GM12892 (cell line): ENCODE measurements at regions not wholly inside any gene's neighbourhood (a gene's known extent, or its start where the extent isn't known, plus 50 kb on each side); places are given as distances from the start of the nearest gene placed in this dataset.

Experiments
- POLR2A ChIP-seq: IDR thresholded peaks from 2 replicates; pipeline ENCODE4 v1.6.1; 2011; ENCODE audit warnings: low read depth, low read length, control low read depth
- TAF1 ChIP-seq: IDR thresholded peaks from 2 replicates; pipeline ENCODE4 v1.6.1; 2011; ENCODE audit warnings: low read depth, mild to moderate bottlenecking, control low read depth, low read length, borderline replicate concordance

DNA sequence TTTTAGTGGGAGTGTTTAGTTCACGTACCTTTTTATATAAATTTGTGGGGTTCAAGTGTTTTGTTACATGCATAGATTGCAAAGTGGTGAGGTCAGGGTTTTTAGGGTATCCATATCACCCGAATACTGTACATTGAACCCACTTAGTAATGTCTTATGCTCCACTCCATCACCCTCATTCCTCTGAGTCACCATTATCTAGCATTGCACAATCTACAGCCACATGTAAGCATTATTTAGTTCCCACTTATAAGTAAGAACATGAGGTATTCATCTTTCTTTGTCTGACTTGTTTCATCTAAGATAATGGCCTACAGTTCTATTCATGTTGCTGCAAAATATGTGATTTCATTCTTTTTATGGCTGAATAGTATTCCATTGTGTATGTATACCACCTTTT is 583.7 kb upstream of the LRFN5 start:
- TF ChIP-seq TAF1, result no peak
- no peak for TF ChIP-seq POLR2A
